Activated CD4-positive, alpha-beta T cell treated with anti-CD3 and anti-CD28 coated beads for 1 hour (primary cell): ENCODE measurements at regions not wholly inside any gene's neighbourhood (a gene's known extent, or its start where the extent isn't known, plus 50 kb on each side); places are given as distances from the start of the nearest gene placed in this dataset.

Source experiments
- DNase-seq: peaks from one replicate; pipeline ENCODE4 v3.0.0-alpha.2; 2020

- no peak for DNase-seq
Measured at GRCh38 chrX:124862301-124862700, 457.4 kb upstream of the TEX13C start.

GRCh38 chrX:124863303-124863702 is 456.4 kb upstream of the TEX13C start:
- DNase-seq = no peak

GRCh38 chrX:124887572-124887971 is 432.1 kb upstream of the TEX13C start:
- DNase-seq = no peak

- no peak for DNase-seq
Measured at GRCh38 chrX:124895947-124896346, 423.7 kb upstream of the TEX13C start.

GRCh38 chrX:124902953-124903352 is 416.7 kb upstream of the TEX13C start:
- DNase-seq = no peak

- no peak for DNase-seq
Measured at GRCh38 chrX:124910611-124911010, 409.1 kb upstream of the TEX13C start.

GRCh38 chrX:124917011-124917410 is 402.7 kb upstream of the TEX13C start:
- DNase-seq = no peak

- no peak for DNase-seq
Measured at GRCh38 chrX:124925681-124926080, 394.0 kb upstream of the TEX13C start.

GRCh38 chrX:124931241-124931640 is 388.4 kb upstream of the TEX13C start:
- DNase-seq = no peak

GRCh38 chrX:124931958-124932357 is 387.7 kb upstream of the TEX13C start:
- no peak for DNase-seq

- DNase-seq = no peak
Measured at GRCh38 chrX:124938715-124939114, 381.0 kb upstream of the TEX13C start.

- DNase-seq = no peak
Measured at GRCh38 chrX:124940531-124940930, 379.1 kb upstream of the TEX13C start.

GRCh38 chrX:124954402-124954801 is 365.3 kb upstream of the TEX13C start:
- DNase-seq = no peak

GRCh38 chrX:124960454-124960853 is 359.2 kb upstream of the TEX13C start:
- DNase-seq = no peak

- no peak for DNase-seq
Measured at GRCh38 chrX:124963717-124964116, 356.0 kb upstream of the TEX13C start, which contains the start of gene TENM1. Gene TENM1 (minus strand): TSS chrX:124963817.

- DNase-seq = no peak
Measured at GRCh38 chrX:124975456-124975855, 344.2 kb upstream of the TEX13C start.

- no peak for DNase-seq
Measured at GRCh38 chrX:124981420-124981819, 338.3 kb upstream of the TEX13C start.

- no peak for DNase-seq
Measured at GRCh38 chrX:124984140-124984813, 335.4 kb upstream of the TEX13C start.

- no peak for DNase-seq
Measured at GRCh38 chrX:124986284-124986683, 333.4 kb upstream of the TEX13C start.

- DNase-seq = no peak
Measured at GRCh38 chrX:124993735-124994134, 325.9 kb upstream of the TEX13C start.

- no peak for DNase-seq
Measured at GRCh38 chrX:124994404-124994803, 325.3 kb upstream of the TEX13C start.

- DNase-seq = no peak
Measured at GRCh38 chrX:125003746-125004446, 315.8 kb upstream of the TEX13C start.

GRCh38 chrX:125004799-125005198 is 314.9 kb upstream of the TEX13C start:
- DNase-seq = no peak

- DNase-seq = no peak
Measured at GRCh38 chrX:125005863-125006262, 313.8 kb upstream of the TEX13C start.

GRCh38 chrX:125006704-125007103 is 313.0 kb upstream of the TEX13C start:
- no peak for DNase-seq
